ENCODE measurements at regions not wholly inside any gene's neighbourhood (a gene's known extent, or its start where the extent isn't known, plus 50 kb on each side); places are given as distances from the start of the nearest gene placed in this dataset.

- no peak for DNase-seq
Observed at GRCh38 chr15:68525815-68526214, 53.0 kb upstream of the CORO2B start.

- DNase-seq = no peak
Observed at GRCh38 chr15:68526269-68526668, 52.5 kb upstream of the CORO2B start.

- no peak for DNase-seq
Observed at GRCh38 chr15:68526784-68527183, 52.0 kb upstream of the CORO2B start.

- no peak for DNase-seq
Observed at GRCh38 chr15:68528626-68529290, 50.0 kb upstream of the CORO2B start.

Measured in muscle of arm (tissue), 1 donor.